Naive thymus-derived CD4-positive, alpha-beta T cell (primary cell): ENCODE measurements at regions not wholly inside any gene's neighbourhood (a gene's known extent, or its start where the extent isn't known, plus 50 kb on each side); places are given as distances from the start of the nearest gene placed in this dataset.

ENCODE experiments used
- ATAC-seq: fragments of 150-1000 bp; cut with Tn5 transposase; 2 replicates; pipeline ENCODE4 v1.10.0; 2021; ENCODE audit warnings: mild to moderate bottlenecking, moderate library complexity
- CTCF ChIA-PET: fragments of 350-600 bp; sonication (Branson Sonifier 250); formaldehyde crosslinking; loops from one replicate; lab custom pipeline; 2021; ENCODE audit warnings: antibody characterized with exemption; lab: Charles Lee
- POLR2A ChIA-PET: fragments of 350-600 bp; sonication (Branson Sonifier 250); formaldehyde crosslinking; loops from one replicate; lab custom pipeline; 2021; ENCODE audit warnings: antibody characterized with exemption, inconsistent platforms; lab: Charles Lee
- DNase-seq, 9 donors: peaks; one replicate each; pipeline versions ENCODE4 v3.0.0 to v3.0.0-alpha.2; 2020 to 2022; ENCODE audit warnings: mixed read lengths in 1 of 9
- H3K27ac ChIP-seq: one replicate; pipeline ENCODE4 v1.7.0; 2013; ENCODE audit warnings: mild to moderate bottlenecking, low read depth, low read length, moderate library complexity
- H3K27me3 ChIP-seq, 2 donors: one replicate each; pipeline ENCODE4 v1.7.0; 2013; ENCODE audit warnings: low read length in 2 of 2, mild to moderate bottlenecking in 2 of 2, moderate library complexity in 2 of 2; ENCODE audit not compliant: control insufficient read depth in 2 of 2, insufficient read depth in 2 of 2
- H3K36me3 ChIP-seq, 3 experiments: 1 replicate in 2 of 3; 2 replicates in 1 of 3; pipeline ENCODE4 v1.7.0; 2013; ENCODE audit warnings: low read length in 3 of 3, mild to moderate bottlenecking in 3 of 3, moderate library complexity in 1 of 3; ENCODE audit not compliant: insufficient read depth in 3 of 3, control insufficient read depth in 2 of 3
- H3K4me1 ChIP-seq, 2 donors: one replicate each; pipeline ENCODE4 v1.7.0; 2013; ENCODE audit warnings: low read length in 2 of 2, mild to moderate bottlenecking in 2 of 2, moderate library complexity in 1 of 2; ENCODE audit not compliant: control insufficient read depth in 2 of 2, insufficient read depth in 2 of 2
- H3K4me3 ChIP-seq: 2 replicates; pipeline ENCODE4 v1.7.0; 2013; ENCODE audit warnings: mild to moderate bottlenecking, low read length
- H3K9me3 ChIP-seq, 3 experiments: 1 replicate in 2 of 3; 2 replicates in 1 of 3; pipeline ENCODE4 v1.7.0; 2013; ENCODE audit warnings: low read length in 3 of 3; ENCODE audit not compliant: control insufficient read depth in 2 of 3
- H3K27ac Mint-ChIP-seq, 9 donors: one replicate each; pipeline ENCODE4 v1.8.0; 2020 to 2022; ENCODE audit warnings: mixed read lengths in 9 of 9, mild to moderate bottlenecking in 8 of 9, moderate library complexity in 5 of 9, inconsistent platforms in 2 of 9
- H3K27me3 Mint-ChIP-seq, 5 donors: one replicate each; pipeline ENCODE4 v1.8.0; 2021 to 2022; ENCODE audit warnings: mixed read lengths in 5 of 5, mild to moderate bottlenecking in 1 of 5
- H3K36me3 Mint-ChIP-seq, 5 donors: one replicate each; pipeline ENCODE4 v1.8.0; 2020 to 2022; ENCODE audit warnings: mixed read lengths in 5 of 5, mild to moderate bottlenecking in 3 of 5, inconsistent platforms in 1 of 5
- H3K4me1 Mint-ChIP-seq, 7 donors: one replicate each; pipeline ENCODE4 v1.8.0; 2020 to 2022; ENCODE audit warnings: mixed read lengths in 7 of 7, mild to moderate bottlenecking in 3 of 7, inconsistent platforms in 1 of 7
- H3K4me3 Mint-ChIP-seq, 10 donors: one replicate each; pipeline ENCODE4 v1.8.0; 2020 to 2022; ENCODE audit warnings: mild to moderate bottlenecking in 10 of 10, mixed read lengths in 10 of 10, moderate library complexity in 6 of 10, inconsistent platforms in 2 of 10
- H3K9me3 Mint-ChIP-seq, 11 donors: one replicate each; pipeline ENCODE4 v1.8.0; 2020 to 2022; ENCODE audit warnings: mixed read lengths in 11 of 11, mild to moderate bottlenecking in 4 of 11, inconsistent platforms in 1 of 11, moderate library complexity in 1 of 11
- intact Hi-C, 2 donors: fragments of 100-400 bp; cut with micrococcal nuclease; formaldehyde crosslinking; loops; one replicate each; pipeline ENCODE4 v1.15.1; 2023

DNA sequence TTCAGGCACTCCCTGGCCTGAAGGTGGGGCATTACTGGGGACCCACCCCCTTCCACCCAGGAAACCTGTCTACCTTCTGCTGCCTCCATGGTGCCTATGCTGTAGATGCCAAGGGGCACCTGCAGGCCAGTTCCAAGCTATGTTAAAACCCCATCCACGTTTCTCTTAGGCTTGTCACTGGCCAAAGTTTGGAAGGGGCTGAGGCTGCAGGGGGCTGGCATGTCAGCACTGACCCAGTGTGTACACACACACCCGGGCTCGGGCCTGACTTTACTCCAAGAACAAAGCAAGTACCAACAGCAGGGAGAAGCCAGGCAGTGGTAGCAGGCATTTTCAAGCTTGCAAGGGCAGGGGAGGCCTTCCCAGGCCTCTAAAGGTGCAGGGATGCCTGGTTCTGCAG is 53.8 kb upstream of the PCDH15 start:
- H3K4me3 ChIP-seq: no peak overlapping the region
- POLR2A ChIA-PET: no interaction called here

DNA sequence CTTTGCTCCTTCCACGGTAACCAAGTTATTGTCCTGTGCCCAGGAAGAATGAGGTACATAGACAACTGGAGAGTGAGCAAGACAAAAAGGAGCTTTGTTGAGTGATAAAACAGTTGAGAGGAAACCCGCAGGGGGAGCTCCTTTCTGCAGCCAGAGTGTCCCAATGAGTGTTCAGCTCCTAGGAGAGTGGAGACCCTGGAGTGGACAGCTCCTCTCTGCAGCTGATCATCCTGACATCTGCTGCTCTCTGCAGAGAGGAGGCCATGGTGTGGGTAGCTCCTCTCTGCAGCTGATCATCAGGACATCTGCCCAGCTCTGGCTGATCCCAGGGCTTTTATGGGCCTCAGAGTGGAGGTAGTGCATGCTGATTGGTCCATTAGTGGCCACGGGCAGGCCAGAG is 53.4 kb upstream of the PCDH15 start:
- no peak overlapping the region for H3K27ac Mint-ChIP-seq
- CTCF ChIA-PET: no interaction called here
- H3K36me3 Mint-ChIP-seq: no peaks in the 10 kb centered on the region
- H3K27me3 ChIP-seq: no peaks in the 10 kb centered on the region
- H3K27ac ChIP-seq: no peak overlapping the region
- DNase-seq (no peak), ATAC-seq (no peak)
- no peaks in the 10 kb centered on the region for H3K4me1 ChIP-seq
- H3K9me3 ChIP-seq: no peaks in the 10 kb centered on the region
- intact Hi-C loops: no loop called here
- no peaks in the 10 kb centered on the region for H3K4me1 Mint-ChIP-seq
- no peak overlapping the region for H3K4me3 Mint-ChIP-seq
- POLR2A ChIA-PET: no interaction called here
- no peaks in the 10 kb centered on the region for H3K27me3 Mint-ChIP-seq
- H3K4me3 ChIP-seq: no peak overlapping the region
- H3K9me3 Mint-ChIP-seq: peaks cover 0 to 13% (median 2%) of the 10 kb centered on the region in 11 donors
- H3K36me3 ChIP-seq: no peaks in the 10 kb centered on the region

More for the DNA sequence above, 53.8 kb upstream of the PCDH15 start:
- DNase-seq (no peak), ATAC-seq (no peak)
- Histone ChIP-seq H3K27me3 (no peaks in the 10 kb centered on the region), H3K9me3 (no peaks in the 10 kb centered on the region), H3K27ac (no peak overlapping the region), H3K36me3 (no peaks in the 10 kb centered on the region), H3K4me1 (no peaks in the 10 kb centered on the region)
- Mint-ChIP-seq H3K9me3 (peaks cover 0 to 11% (median 2%) of the 10 kb centered on the region in 11 donors), H3K4me1 (no peaks in the 10 kb centered on the region), H3K27ac (no peak overlapping the region), H3K36me3 (no peaks in the 10 kb centered on the region), H3K27me3 (no peaks in the 10 kb centered on the region), H3K4me3 (no peak overlapping the region)
- intact Hi-C loops: no loop called here
- CTCF ChIA-PET: no interaction called here

DNA sequence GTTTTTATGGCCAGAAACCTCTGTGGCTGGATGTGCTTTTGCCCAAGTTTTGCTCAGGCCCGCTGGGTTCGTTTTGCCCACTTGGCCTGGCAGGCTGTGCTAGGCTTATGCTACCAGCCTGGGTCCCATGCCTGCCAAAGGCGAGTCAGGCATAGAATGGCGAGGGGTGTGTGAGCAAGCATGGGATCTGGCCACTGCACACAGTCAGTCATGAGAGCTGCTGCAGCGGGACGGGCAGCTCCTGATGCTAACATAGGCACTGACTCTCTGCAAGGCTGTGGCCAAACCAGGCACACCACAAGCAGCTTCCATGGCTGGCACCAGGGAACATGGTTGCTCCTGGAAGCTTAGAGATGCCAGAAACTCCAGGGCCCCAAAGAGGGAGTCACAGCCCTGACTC is 52.9 kb upstream of the PCDH15 start:
- no peak overlapping the region for H3K4me3 Mint-ChIP-seq
- Histone ChIP-seq H3K27ac (no peak overlapping the region), H3K27me3 (no peaks in the 10 kb centered on the region), H3K9me3 (no peaks in the 10 kb centered on the region), H3K4me3 (no peak overlapping the region), H3K36me3 (no peaks in the 10 kb centered on the region), H3K4me1 (no peaks in the 10 kb centered on the region)
- H3K4me1 Mint-ChIP-seq: no peaks in the 10 kb centered on the region
- ATAC-seq (no peak), DNase-seq (no peak)
- ChIA-PET CTCF (no interaction called here), POLR2A (no interaction called here)
- H3K36me3 Mint-ChIP-seq: no peaks in the 10 kb centered on the region
- intact Hi-C loops: no loop called here
- H3K9me3 Mint-ChIP-seq: peaks cover 0 to 16% (median 2%) of the 10 kb centered on the region in 11 donors
- H3K27me3 Mint-ChIP-seq: no peaks in the 10 kb centered on the region
- no peak overlapping the region for H3K27ac Mint-ChIP-seq
